ENCODE measurements at regions not wholly inside any gene's neighbourhood (a gene's known extent, or its start where the extent isn't known, plus 50 kb on each side); places are given as distances from the start of the nearest gene placed in this dataset.
"Not testable (repeated sequence)": the region's sequence is repeated elsewhere in the genome, so short reads cannot be mapped to it uniquely, and the experiment has no call there.

GRCh38 chr13:65111223-65111622 lies 2118.9 kb downstream of the PCDH9 start:
- H3K79me2 ChIP-seq (ENCODE audit: low read length) = no peaks in the 10 kb centered on the region
- no peaks in the 10 kb centered on the region for H3K27me3 ChIP-seq (ENCODE audit: low read depth, low read length)
- TF ChIP-seq EZH2phosphoT487 (IDR thresholded peaks at IDR 0.05; ENCODE audit: low read depth) = no peak
- TF ChIP-seq CTCF (IDR thresholded peaks at IDR 0.05; ENCODE audit: low read depth, low read length) = no peak
- H4K20me1 ChIP-seq (ENCODE audit: insufficient read depth, low read length) = no peaks in the 10 kb centered on the region
- H3K9me3 ChIP-seq (ENCODE audit: insufficient read depth, low read length) = no peaks in the 10 kb centered on the region
- no peaks in the 10 kb centered on the region for H3K36me3 ChIP-seq (replicated peaks; ENCODE audit: low read depth, low read length)
- H3K27ac ChIP-seq (ENCODE audit: low read length) = no peak overlapping the region
- H3K9ac ChIP-seq (ENCODE audit: low read length) = no peak overlapping the region
- H2AFZ ChIP-seq (ENCODE audit: low read depth, low read length) = no peak overlapping the region
- H3K4me1 ChIP-seq (ENCODE audit: low read length) = no peaks in the 10 kb centered on the region
- H3K4me2 ChIP-seq (ENCODE audit: low read length) = no peak overlapping the region
- no peak overlapping the region for H3K4me3 ChIP-seq (ENCODE audit: low read length)

- H3K9me3 ChIP-seq (ENCODE audit: insufficient read depth, low read length); H3K4me1 ChIP-seq (ENCODE audit: low read length); H3K27ac ChIP-seq (ENCODE audit: low read length); H3K79me2 ChIP-seq (ENCODE audit: low read length); H2AFZ ChIP-seq (ENCODE audit: low read depth, low read length); H3K4me3 ChIP-seq (ENCODE audit: low read length); H3K9ac ChIP-seq (ENCODE audit: low read length); H3K27me3 ChIP-seq (ENCODE audit: low read depth, low read length); H3K36me3 ChIP-seq (replicated peaks; ENCODE audit: low read depth, low read length); H4K20me1 ChIP-seq (ENCODE audit: insufficient read depth, low read length); H3K4me2 ChIP-seq (ENCODE audit: low read length): not testable (repeated sequence)
Measured at GRCh38 chr13:65104436-65104835, 2125.7 kb downstream of the PCDH9 start.

- Histone ChIP-seq H3K4me3 (ENCODE audit: low read length) (no peak overlapping the region), H3K27me3 (ENCODE audit: low read depth, low read length) (no peaks in the 10 kb centered on the region), H3K79me2 (ENCODE audit: low read length) (no peaks in the 10 kb centered on the region), H2AFZ (ENCODE audit: low read depth, low read length) (no peak overlapping the region), H3K4me1 (ENCODE audit: low read length) (no peaks in the 10 kb centered on the region), H3K9me3 (ENCODE audit: insufficient read depth, low read length) (no peaks in the 10 kb centered on the region), H3K36me3 (replicated peaks; ENCODE audit: low read depth, low read length) (no peaks in the 10 kb centered on the region), H3K9ac (ENCODE audit: low read length) (no peak overlapping the region), H3K27ac (ENCODE audit: low read length) (no peak overlapping the region), H4K20me1 (ENCODE audit: insufficient read depth, low read length) (no peaks in the 10 kb centered on the region), H3K4me2 (ENCODE audit: low read length) (no peak overlapping the region)
- TF ChIP-seq EZH2phosphoT487 (IDR thresholded peaks at IDR 0.05; ENCODE audit: low read depth) (no peak), CTCF (IDR thresholded peaks at IDR 0.05; ENCODE audit: low read depth, low read length) (no peak)
Measured at GRCh38 chr13:65103351-65103750, 2126.8 kb downstream of the PCDH9 start.

- no peaks in the 10 kb centered on the region for H3K27me3 ChIP-seq (ENCODE audit: low read depth, low read length)
- no peak overlapping the region for H3K4me2 ChIP-seq (ENCODE audit: low read length)
- H4K20me1 ChIP-seq (ENCODE audit: insufficient read depth, low read length) = no peaks in the 10 kb centered on the region
- H2AFZ ChIP-seq (ENCODE audit: low read depth, low read length) = no peak overlapping the region
- no peak overlapping the region for H3K9ac ChIP-seq (ENCODE audit: low read length)
- no peaks in the 10 kb centered on the region for H3K36me3 ChIP-seq (replicated peaks; ENCODE audit: low read depth, low read length)
- no peaks in the 10 kb centered on the region for H3K79me2 ChIP-seq (ENCODE audit: low read length)
- no peak overlapping the region for H3K4me3 ChIP-seq (ENCODE audit: low read length)
- TF ChIP-seq CTCF (IDR thresholded peaks at IDR 0.05; ENCODE audit: low read depth, low read length) (no peak), EZH2phosphoT487 (IDR thresholded peaks at IDR 0.05; ENCODE audit: low read depth) (no peak)
- no peaks in the 10 kb centered on the region for H3K4me1 ChIP-seq (ENCODE audit: low read length)
- no peak overlapping the region for H3K27ac ChIP-seq (ENCODE audit: low read length)
- H3K9me3 ChIP-seq (ENCODE audit: insufficient read depth, low read length) = no peaks in the 10 kb centered on the region
Measured at GRCh38 chr13:65095161-65096082, 2134.7 kb downstream of the PCDH9 start.
